ENCODE measurements at regions not wholly inside any gene's neighbourhood (a gene's known extent, or its start where the extent isn't known, plus 50 kb on each side); places are given as distances from the start of the nearest gene placed in this dataset.

GRCh38 chr16:51731160-51731559 is 580.1 kb upstream of the SALL1 start:
- no peak for TF ChIP-seq CTCF (IDR thresholded peaks at IDR 0.05; ENCODE audit: insufficient read depth, low read length)
- no peak for TF ChIP-seq POLR2AphosphoS5 (IDR thresholded peaks at IDR 0.05; ENCODE audit: low read depth)
- no peak for TF ChIP-seq REST (IDR thresholded peaks at IDR 0.05; ENCODE audit: insufficient replicate concordance, low read depth)
- no peak for TF ChIP-seq SPI1 (IDR thresholded peaks at IDR 0.05; ENCODE audit: borderline replicate concordance, low read depth)
- TF ChIP-seq GABPA (IDR thresholded peaks at IDR 0.05; ENCODE audit: low read depth): no peak

Measured in HL-60 (cell line).